ENCODE measurements at regions not wholly inside any gene's neighbourhood (a gene's known extent, or its start where the extent isn't known, plus 50 kb on each side); places are given as distances from the start of the nearest gene placed in this dataset.
A peak's percentile ranks its signal among the peaks of the same experiment; 100 is the strongest.
"Not testable (repeated sequence)": the region's sequence is repeated elsewhere in the genome, so short reads cannot be mapped to it uniquely, and the experiment has no call there.

DNA sequence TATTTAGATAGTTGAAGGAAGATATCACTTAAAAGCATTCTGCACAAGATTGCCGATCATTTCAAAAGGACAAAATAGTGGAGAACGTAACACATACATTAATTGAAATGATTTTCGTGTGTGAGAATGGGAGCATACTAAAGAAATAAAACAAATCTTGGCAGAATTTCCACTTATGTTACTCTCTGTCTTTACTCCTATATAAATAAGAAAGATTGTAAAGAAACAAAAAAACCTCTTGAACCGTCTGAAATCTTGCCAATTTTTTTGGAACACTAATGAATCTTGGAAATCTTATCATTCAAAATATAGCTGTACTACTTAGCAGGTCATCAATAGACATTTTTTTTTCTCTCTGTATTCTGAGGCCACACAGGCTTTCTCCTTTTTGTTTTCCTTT, 528.8 kb upstream of the NCAM2 start:
- no peak overlapping the region for H3K23ac ChIP-seq (ENCODE audit: low read depth, low read length, poor library complexity)
- H3K4me3 ChIP-seq (ENCODE audit: low read length in 2 of 2), result no peak overlapping the region

DNA sequence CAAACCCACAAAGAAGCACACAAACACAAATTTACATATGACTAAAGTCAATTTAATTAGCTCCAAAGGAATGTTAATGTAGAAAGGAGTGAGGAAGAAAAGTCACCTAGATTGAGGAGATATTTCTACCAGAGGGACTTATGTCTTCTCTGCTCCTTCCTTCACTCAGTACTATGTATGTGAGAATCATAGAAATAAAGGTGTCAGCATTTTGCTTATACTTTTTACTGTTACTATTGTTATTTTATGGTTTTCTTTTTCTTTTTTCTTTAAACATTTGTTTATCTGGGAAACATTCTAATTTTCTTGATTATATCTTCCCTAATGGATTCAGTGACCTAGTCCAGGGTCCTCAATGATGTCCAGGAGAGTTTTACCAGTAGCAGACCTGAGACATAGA, 511.9 kb upstream of the NCAM2 start:
- no peak overlapping the region for H3K4me2 ChIP-seq (ENCODE audit: insufficient read depth, low read length, poor library complexity, severe bottlenecking)
- H3K9ac ChIP-seq (ENCODE audit: low read depth, low read length, poor library complexity), result no peak overlapping the region
- no peaks in the 10 kb centered on the region for H3K9me3 ChIP-seq (replicated peaks in 1 of 2; ENCODE audit: control insufficient read depth in 2 of 2, insufficient read depth in 1 of 2, low read depth in 1 of 2, low read length in 2 of 2)
- no peak overlapping the region for H3K14ac ChIP-seq (ENCODE audit: low read length)
- no peak overlapping the region for H2BK120ac ChIP-seq (ENCODE audit: low read depth, low read length)
- H3K79me1 ChIP-seq (ENCODE audit: low read depth, low read length), result no peaks in the 10 kb centered on the region
- H3K4me3 ChIP-seq (ENCODE audit: low read length in 2 of 2), result no peak overlapping the region
- H4K8ac ChIP-seq (ENCODE audit: low read depth, low read length), result no peak overlapping the region
- no peak overlapping the region for H3K23ac ChIP-seq (ENCODE audit: low read depth, low read length, poor library complexity)
- H3K27me3 ChIP-seq (ENCODE audit: control insufficient read depth in 3 of 3, insufficient read depth in 3 of 3, low read depth in 1 of 3, low read length in 3 of 3), result no peaks in the 10 kb centered on the region
- H2AK5ac ChIP-seq (ENCODE audit: low read depth, low read length), result no peak overlapping the region
- H3K4me1 ChIP-seq (ENCODE audit: control insufficient read depth in 2 of 2, insufficient read depth in 1 of 2, low read depth in 1 of 2, low read length in 2 of 2), result no peaks in the 10 kb centered on the region
- H2BK12ac ChIP-seq (ENCODE audit: low read length), result no peak overlapping the region
- no peak overlapping the region for H3K4ac ChIP-seq (ENCODE audit: low read length)
- H2AFZ ChIP-seq (ENCODE audit: low read length), result no peak overlapping the region
- no peak overlapping the region for H2BK5ac ChIP-seq (ENCODE audit: low read length)
- H3K18ac ChIP-seq (ENCODE audit: low read length), result no peak overlapping the region
- H3K36me3 ChIP-seq (replicated peaks in 1 of 2; ENCODE audit: control insufficient read depth in 2 of 2, insufficient read depth in 2 of 2, low read length in 2 of 2), result no peaks in the 10 kb centered on the region
- no peak for DNase-seq (ENCODE audit: low spot score)
- H3K27ac ChIP-seq (replicated peaks; ENCODE audit: low read length), result no peak overlapping the region
- no peak overlapping the region for H2BK15ac ChIP-seq (ENCODE audit: low read length)
- no peak overlapping the region for H4K91ac ChIP-seq (ENCODE audit: low read depth, low read length, poor library complexity)

More for the DNA sequence above, 528.8 kb upstream of the NCAM2 start:
- H2AFZ ChIP-seq (ENCODE audit: low read length), result no peak overlapping the region
- H3K9ac ChIP-seq (ENCODE audit: low read depth, low read length, poor library complexity), result no peak overlapping the region
- no peaks in the 10 kb centered on the region for H3K9me3 ChIP-seq (replicated peaks in 1 of 2; ENCODE audit: control insufficient read depth in 2 of 2, insufficient read depth in 1 of 2, low read depth in 1 of 2, low read length in 2 of 2)
- no peak overlapping the region for H4K91ac ChIP-seq (ENCODE audit: low read depth, low read length, poor library complexity)
- H2BK120ac ChIP-seq (ENCODE audit: low read depth, low read length), result no peak overlapping the region
- H3K4me1 ChIP-seq (ENCODE audit: control insufficient read depth in 2 of 2, insufficient read depth in 1 of 2, low read depth in 1 of 2, low read length in 2 of 2), result no peaks in the 10 kb centered on the region
- no peak overlapping the region for H4K8ac ChIP-seq (ENCODE audit: low read depth, low read length)
- no peak overlapping the region for H2BK12ac ChIP-seq (ENCODE audit: low read length)
- H3K27me3 ChIP-seq (ENCODE audit: control insufficient read depth in 3 of 3, insufficient read depth in 3 of 3, low read depth in 1 of 3, low read length in 3 of 3), result no peaks in the 10 kb centered on the region
- no peak overlapping the region for H3K14ac ChIP-seq (ENCODE audit: low read length)
- no peak overlapping the region for H3K27ac ChIP-seq (replicated peaks; ENCODE audit: low read length)
- H3K4me2 ChIP-seq (ENCODE audit: insufficient read depth, low read length, poor library complexity, severe bottlenecking), result no peak overlapping the region
- no peak overlapping the region for H3K18ac ChIP-seq (ENCODE audit: low read length)
- H3K36me3 ChIP-seq (replicated peaks in 1 of 2; ENCODE audit: control insufficient read depth in 2 of 2, insufficient read depth in 2 of 2, low read length in 2 of 2), result no peaks in the 10 kb centered on the region
- no peak overlapping the region for H3K4ac ChIP-seq (ENCODE audit: low read length)
- WGBS, 2 donors (ENCODE audit: extremely low coverage in 2 of 2, insufficient read length in 2 of 2, insufficient replicate concordance in 1 of 2), result no CpG with 5 or more reads among the region's 4 CpGs
- no peak overlapping the region for H2AK5ac ChIP-seq (ENCODE audit: low read depth, low read length)
- DNase-seq (ENCODE audit: low spot score), result no peak
- no peak overlapping the region for H2BK5ac ChIP-seq (ENCODE audit: low read length)
- no peak overlapping the region for H2BK15ac ChIP-seq (ENCODE audit: low read length)
- no peaks in the 10 kb centered on the region for H3K79me1 ChIP-seq (ENCODE audit: low read depth, low read length)

DNA sequence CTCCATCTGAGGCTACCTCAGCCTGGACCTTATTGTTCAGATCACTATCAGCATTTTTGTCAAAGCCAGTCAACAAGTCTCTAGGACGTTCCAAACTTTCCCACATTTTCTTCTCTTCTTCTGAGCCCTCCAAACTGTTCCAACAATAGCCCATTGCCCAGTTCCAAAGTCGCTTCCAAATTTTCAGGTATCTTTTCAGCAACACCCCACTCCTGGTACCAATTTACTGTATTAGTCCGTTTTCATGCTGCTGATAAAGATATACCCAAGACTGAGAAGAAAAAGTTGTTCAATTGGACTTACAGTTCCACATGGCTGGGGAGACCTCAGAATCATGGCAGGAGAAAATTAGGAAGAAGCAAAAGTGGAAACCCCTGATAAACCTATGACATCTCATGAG, 495.3 kb upstream of the NCAM2 start:
- not testable (repeated sequence) for H3K4me3 ChIP-seq (ENCODE audit: low read length in 2 of 2); H3K18ac ChIP-seq (ENCODE audit: low read length); H3K14ac ChIP-seq (ENCODE audit: low read length); H3K4me1 ChIP-seq (ENCODE audit: control insufficient read depth in 2 of 2, insufficient read depth in 1 of 2, low read depth in 1 of 2, low read length in 2 of 2); H2BK12ac ChIP-seq (ENCODE audit: low read length); H3K27me3 ChIP-seq (ENCODE audit: control insufficient read depth in 3 of 3, insufficient read depth in 3 of 3, low read depth in 1 of 3, low read length in 3 of 3); DNase-seq (ENCODE audit: low spot score); H3K79me1 ChIP-seq (ENCODE audit: low read depth, low read length); H3K4me2 ChIP-seq (ENCODE audit: insufficient read depth, low read length, poor library complexity, severe bottlenecking); H3K9ac ChIP-seq (ENCODE audit: low read depth, low read length, poor library complexity); H2AK5ac ChIP-seq (ENCODE audit: low read depth, low read length); H2BK120ac ChIP-seq (ENCODE audit: low read depth, low read length); H3K4ac ChIP-seq (ENCODE audit: low read length); H2BK5ac ChIP-seq (ENCODE audit: low read length); H3K23ac ChIP-seq (ENCODE audit: low read depth, low read length, poor library complexity); H4K91ac ChIP-seq (ENCODE audit: low read depth, low read length, poor library complexity); H2AFZ ChIP-seq (ENCODE audit: low read length); H4K8ac ChIP-seq (ENCODE audit: low read depth, low read length); H3K9me3 ChIP-seq (replicated peaks in 1 of 2; ENCODE audit: control insufficient read depth in 2 of 2, insufficient read depth in 1 of 2, low read depth in 1 of 2, low read length in 2 of 2); H3K36me3 ChIP-seq (replicated peaks in 1 of 2; ENCODE audit: control insufficient read depth in 2 of 2, insufficient read depth in 2 of 2, low read length in 2 of 2); H3K27ac ChIP-seq (replicated peaks; ENCODE audit: low read length); H2BK15ac ChIP-seq (ENCODE audit: low read length)
- no CpG with 5 or more reads among the region's 3 CpGs for WGBS, 2 donors (ENCODE audit: extremely low coverage in 2 of 2, insufficient read length in 2 of 2, insufficient replicate concordance in 1 of 2)

DNA sequence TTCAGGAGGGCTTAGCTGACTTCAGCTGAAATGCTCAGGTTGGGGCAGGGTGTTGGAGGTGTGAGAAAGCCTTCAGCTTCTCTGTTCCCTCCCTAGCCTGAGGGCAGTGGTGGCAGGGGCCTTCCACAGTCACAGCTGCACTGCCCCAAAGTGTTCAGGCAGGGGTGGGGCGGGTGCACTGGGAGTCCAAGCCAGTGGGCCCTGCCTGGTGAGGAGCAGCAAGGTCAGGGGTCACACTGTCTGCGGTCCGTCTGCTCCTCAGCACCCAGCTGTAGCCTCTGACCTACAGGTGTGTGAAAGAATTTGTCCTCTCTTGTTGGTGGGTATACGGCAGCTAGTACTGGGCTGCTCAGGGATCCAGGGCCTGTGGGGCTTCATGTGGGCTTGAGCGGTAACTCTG, 490.4 kb upstream of the NCAM2 start:
- Histone ChIP-seq H2BK12ac (ENCODE audit: low read length) (peak overlapping the region; percentile 58), H4K8ac (ENCODE audit: low read depth, low read length) (peak overlapping the region; percentile 92), H3K18ac (ENCODE audit: low read length) (no peak overlapping the region), H3K27ac (replicated peaks; ENCODE audit: low read length) (no peak overlapping the region), H2AK5ac (ENCODE audit: low read depth, low read length) (peak overlapping the region; percentile 70), H3K4ac (ENCODE audit: low read length) (no peak overlapping the region), H3K27me3 (ENCODE audit: control insufficient read depth in 3 of 3, insufficient read depth in 3 of 3, low read depth in 1 of 3, low read length in 3 of 3) (no peaks in the 10 kb centered on the region), H3K14ac (ENCODE audit: low read length) (peak overlapping the region; percentile 90), H2BK5ac (ENCODE audit: low read length) (no peak overlapping the region), H3K4me1 (ENCODE audit: control insufficient read depth in 2 of 2, insufficient read depth in 1 of 2, low read depth in 1 of 2, low read length in 2 of 2) (no peaks in the 10 kb centered on the region), H3K23ac (ENCODE audit: low read depth, low read length, poor library complexity) (peak overlapping the region; percentile 65), H3K4me2 (ENCODE audit: insufficient read depth, low read length, poor library complexity, severe bottlenecking) (no peak overlapping the region), H2BK120ac (ENCODE audit: low read depth, low read length) (no peak overlapping the region), H3K9ac (ENCODE audit: low read depth, low read length, poor library complexity) (no peak overlapping the region), H3K4me3 (ENCODE audit: low read length in 2 of 2) (no peak overlapping the region), H3K79me1 (ENCODE audit: low read depth, low read length) (peaks cover 3% of the 10 kb centered on the region), H2BK15ac (ENCODE audit: low read length) (no peak overlapping the region), H2AFZ (ENCODE audit: low read length) (peak overlapping the region; percentile 38), H4K91ac (ENCODE audit: low read depth, low read length, poor library complexity) (peak overlapping the region; percentile 92), H3K9me3 (replicated peaks in 1 of 2; ENCODE audit: control insufficient read depth in 2 of 2, insufficient read depth in 1 of 2, low read depth in 1 of 2, low read length in 2 of 2) (peaks cover 0 to 2% of the 10 kb centered on the region in 2 donors), H3K36me3 (replicated peaks in 1 of 2; ENCODE audit: control insufficient read depth in 2 of 2, insufficient read depth in 2 of 2, low read length in 2 of 2) (no peaks in the 10 kb centered on the region)
- DNase-seq (ENCODE audit: low spot score), result no peak
- no CpG with 5 or more reads among the region's 5 CpGs for WGBS, 2 donors (ENCODE audit: extremely low coverage in 2 of 2, insufficient read length in 2 of 2, insufficient replicate concordance in 1 of 2)

Data from neuronal stem cell (in vitro differentiated cells).